Endothelial cell of umbilical vein (primary cell): ENCODE measurements at regions not wholly inside any gene's neighbourhood (a gene's known extent, or its start where the extent isn't known, plus 50 kb on each side); places are given as distances from the start of the nearest gene placed in this dataset.

ENCODE experiments used
- BruUV-seq: library from RNA; stranded (reverse); fragments of 400-500 nt; replicated peaks from 2 replicates; lab custom pipeline; 2021; lab: Mats Ljungman, UMichigan
- CTCF ChIA-PET: fragments of 300-600, 350-600 bp; sonication (Branson Sonifier 250); formaldehyde crosslinking; loops from one replicate; lab custom pipeline; 2021; ENCODE audit warnings: antibody characterized with exemption, inconsistent platforms; lab: Charles Lee
- POLR2A ChIA-PET: fragments of 300-600, 350-600 bp; sonication (Branson Sonifier 250); formaldehyde crosslinking; loops from one replicate; lab custom pipeline; 2021; ENCODE audit warnings: antibody characterized with exemption, inconsistent platforms; lab: Charles Lee
- DNase-seq: peaks from one replicate; pipeline ENCODE4 v3.0.0-alpha.2; 2011; ENCODE audit warnings: low read depth, low spot score
- FAIRE-seq: peaks from 2 replicates; lab custom pipeline; 2011; peaks lifted over from hg19 to GRCh38; lab: Jason Lieb, UNC
- H2AFZ ChIP-seq: 2 replicates; pipeline ENCODE4 v1.6.0; 2012; ENCODE audit warnings: low read depth, low read length, control low read depth, inconsistent platforms
- H3K27ac ChIP-seq: 2 replicates; pipeline ENCODE4 v1.5.1; 2011; ENCODE audit warnings: low read depth, mild to moderate bottlenecking, control low read depth, low read length, moderate library complexity; ENCODE audit not compliant: insufficient read depth
- H3K27me3 ChIP-seq, 2 experiments: 2 replicates each; pipeline versions ENCODE4 v1.6.0 to v1.6.1; 2011; ENCODE audit warnings: low read length in 2 of 2, mixed read lengths in 1 of 2; ENCODE audit not compliant: control insufficient read depth in 2 of 2, insufficient read depth in 2 of 2
- H3K36me3 ChIP-seq, 2 experiments: 2 replicates in 1 of 2; 3 replicates in 1 of 2; pipeline ENCODE4 v1.5.1; 2011; ENCODE audit warnings: low read length in 2 of 2, mild to moderate bottlenecking in 1 of 2, moderate library complexity in 1 of 2; ENCODE audit not compliant: control insufficient read depth in 2 of 2, insufficient read depth in 2 of 2; ENCODE audit errors: extremely low read depth in 1 of 2
- H3K4me1 ChIP-seq: 3 replicates; pipeline ENCODE4 v1.5.1; 2011; ENCODE audit warnings: mild to moderate bottlenecking, low read length; ENCODE audit not compliant: control insufficient read depth, insufficient read depth; ENCODE audit errors: extremely low read depth
- H3K4me2 ChIP-seq: 2 replicates; pipeline ENCODE4 v1.6.1; 2011; ENCODE audit warnings: low read length, control low read depth, mixed read lengths; ENCODE audit not compliant: insufficient read depth
- H3K4me3 ChIP-seq, 3 experiments: fragments of 200-600 bp in 1 of 3; sonication (generic), shearing (Covaris generic) in 1 of 3; replicated peaks in 1 of 3; 2 replicates each; pipeline ENCODE4 v1.5.1; 2011 to 2016; ENCODE audit warnings: control low read depth in 3 of 3, low read length in 3 of 3, mild to moderate bottlenecking in 2 of 3, inconsistent platforms in 1 of 3, low read depth in 1 of 3, moderate library complexity in 1 of 3; ENCODE audit not compliant: insufficient read depth in 1 of 3
- H3K79me2 ChIP-seq: 2 replicates; pipeline ENCODE4 v1.6.0; 2012; ENCODE audit warnings: low read length, inconsistent platforms; ENCODE audit not compliant: control insufficient read depth, insufficient read depth
- H3K9ac ChIP-seq: replicated peaks from 2 replicates; pipeline ENCODE3; 2011; ENCODE audit warnings: low read length, control low read depth; ENCODE audit not compliant: insufficient read depth; ENCODE audit errors: extremely low read depth
- H3K9me1 ChIP-seq: replicated peaks from 3 replicates; pipeline ENCODE4 v1.6.0; 2011; ENCODE audit warnings: mild to moderate bottlenecking, low read length; ENCODE audit not compliant: control insufficient read depth, insufficient read depth; ENCODE audit errors: extremely low read depth
- H3K9me3 ChIP-seq: replicated peaks from 2 replicates; pipeline ENCODE4 v1.5.1; 2012; ENCODE audit warnings: low read length, inconsistent platforms; ENCODE audit not compliant: control insufficient read depth, insufficient read depth
- H4K20me1 ChIP-seq: replicated peaks from 2 replicates; pipeline ENCODE3; 2011; ENCODE audit warnings: mild to moderate bottlenecking, low read length; ENCODE audit not compliant: control insufficient read depth, insufficient read depth; ENCODE audit errors: extremely low read depth
- CTCF ChIP-seq, 2 donors: IDR thresholded peaks; 1 replicate in 1 of 2; 2 replicates in 1 of 2; pipeline ENCODE4 v1.5.1; 2011; ENCODE audit warnings: low read length in 2 of 2, mild to moderate bottlenecking in 2 of 2, moderate library complexity in 2 of 2, control low read depth in 1 of 2, inconsistent platforms in 1 of 2, low read depth in 1 of 2; ENCODE audit not compliant: insufficient read depth in 1 of 2; ENCODE audit errors: extremely low read depth in 1 of 2
- EZH2 ChIP-seq: IDR thresholded peaks from 2 replicates; pipeline ENCODE4 v1.6.1; 2012; ENCODE audit warnings: borderline replicate concordance, low read depth, mild to moderate bottlenecking, moderate library complexity, low read length, inconsistent platforms; ENCODE audit not compliant: severe bottlenecking
- FOS ChIP-seq: IDR thresholded peaks from 2 replicates; pipeline ENCODE4 v1.6.1; 2011; ENCODE audit warnings: mild to moderate bottlenecking, low read length, moderate library complexity, borderline replicate concordance; ENCODE audit not compliant: insufficient read depth
- GATA2 ChIP-seq: IDR thresholded peaks from 2 replicates; pipeline ENCODE4 v1.7.0; 2011; ENCODE audit warnings: low read depth, mild to moderate bottlenecking, moderate library complexity, mixed read lengths, low read length; ENCODE audit not compliant: insufficient read length, insufficient read depth
- JUN ChIP-seq: IDR thresholded peaks from 2 replicates; pipeline ENCODE4 v1.6.1; 2011; ENCODE audit warnings: borderline replicate concordance, low read depth; ENCODE audit not compliant: insufficient read length, insufficient read depth
- MAX ChIP-seq: IDR thresholded peaks from 2 replicates; pipeline ENCODE4 v1.6.1; 2011; ENCODE audit not compliant: insufficient read depth, insufficient read length
- MYC ChIP-seq: IDR thresholded peaks from one replicate; pipeline ENCODE4 v1.6.1; 2011; ENCODE audit warnings: mild to moderate bottlenecking, low read depth, low read length
- POLR2A ChIP-seq: IDR thresholded peaks from 2 replicates; pipeline ENCODE4 v1.6.1; 2012; ENCODE audit warnings: low read depth, mild to moderate bottlenecking, control low read depth, low read length
- POLR2AphosphoS5 ChIP-seq: IDR thresholded peaks from 2 replicates; pipeline ENCODE4 v1.6.1; 2012; ENCODE audit warnings: low read depth, mild to moderate bottlenecking, control low read depth, low read length, moderate library complexity; ENCODE audit not compliant: insufficient read depth
- dilution Hi-C: fragments of 300-500 bp; cut with MboI; formaldehyde crosslinking; loops from one replicate; pipeline ENCODE4 v1.15.0; 2019; ENCODE audit warnings: low sequenced_read_pairs; ENCODE audit not compliant: extremely low pct_ligation_motif_present
- intact Hi-C: fragments of 100-400 bp; cut with micrococcal nuclease; formaldehyde crosslinking; loops from one replicate; pipeline ENCODE4 v1.10.0; 2022

GRCh38 chr3:126253072-126253471, 72.7 kb upstream of the ALDH1L1 start:
- intact Hi-C loops: no loop called here
- Histone ChIP-seq H3K9me1 (no peaks in the 10 kb centered on the region), H3K4me1 (no peaks in the 10 kb centered on the region), H3K9me3 (no peaks in the 10 kb centered on the region), H3K27me3 (peaks cover 8 to 14% of the 10 kb centered on the region in 2 experiments), H3K4me3 (no peak overlapping the region), H4K20me1 (no peaks in the 10 kb centered on the region), H3K9ac (no peak overlapping the region), H3K79me2 (no peaks in the 10 kb centered on the region), H3K4me2 (no peak overlapping the region), H3K36me3 (no peaks in the 10 kb centered on the region), H2AFZ (no peak overlapping the region), H3K27ac (no peak overlapping the region)
- ChIA-PET CTCF (interaction anchor here (1.0 kb wide), 1 partner anchor 136 kb away, joined by 4 read pairs; no protein-coding TSS in a partner anchor), POLR2A (no interaction called here)
- DNase-seq: no peak
- no TSS peak for BruUV-seq
- dilution Hi-C loops: no loop called here
- TF ChIP-seq EZH2 (no peak), MAX (no peak), GATA2 (no peak), JUN (no peak), MYC (no peak), POLR2AphosphoS5 (no peak), POLR2A (no peak), CTCF (IDR thresholded peaks at IDR 0.05; ENCODE audit: extremely low read depth in 1 of 2, insufficient read depth in 1 of 2, low read depth in 1 of 2, low read length in 2 of 2) (no peak), FOS (no peak)
- FAIRE-seq: no peak
